HCT116 (cell line): ENCODE measurements at regions not wholly inside any gene's neighbourhood (a gene's known extent, or its start where the extent isn't known, plus 50 kb on each side); places are given as distances from the start of the nearest gene placed in this dataset.

Experiments used
- EGR1 ChIP-seq: IDR thresholded peaks from 2 replicates; pipeline ENCODE4 v1.6.1; 2012; ENCODE audit warnings: low read depth
- EZH2 ChIP-seq: fragments of 200-600 bp; sonication (generic); IDR thresholded peaks from 2 replicates; pipeline ENCODE4 v1.6.1; 2017; ENCODE audit warnings: antibody characterized with exemption, mixed run types
- EZH2phosphoT487 ChIP-seq: fragments of 200-600 bp; IDR thresholded peaks from 2 replicates; pipeline ENCODE4 v1.6.1; 2018; ENCODE audit warnings: antibody characterized with exemption, borderline replicate concordance
- RAD21 ChIP-seq: IDR thresholded peaks from 2 replicates; pipeline ENCODE4 v1.6.1; 2012; ENCODE audit warnings: low read depth, mild to moderate bottlenecking
- SIN3A ChIP-seq: IDR thresholded peaks from 2 replicates; pipeline ENCODE4 v1.6.1; 2012; ENCODE audit warnings: low read depth
- SP1 ChIP-seq: IDR thresholded peaks from 2 replicates; pipeline ENCODE4 v1.6.1; 2012; ENCODE audit warnings: low read depth
- TCF7L2 ChIP-seq: IDR thresholded peaks from 2 replicates; pipeline ENCODE4 v1.7.0; 2011; ENCODE audit warnings: borderline replicate concordance, inconsistent platforms; ENCODE audit not compliant: insufficient read depth, insufficient read length; ENCODE audit errors: extremely low read depth
- TF ChIP-seq, protein P1 (sequence below), 3 experiments: fragments of 200-600 bp in 1 of 3; sonication (generic) in 1 of 3; IDR thresholded peaks in 2 of 3; conservative IDR thresholded peaks in 1 of 3; 2 replicates each; pipeline ENCODE4 v1.5.1; 2012 to 2017; ENCODE audit warnings: low read depth in 2 of 3, low read length in 2 of 3, antibody characterized with exemption in 1 of 3, borderline replicate concordance in 1 of 3, control low read depth in 1 of 3, mild to moderate bottlenecking in 1 of 3, mixed read lengths in 1 of 3, mixed run types in 1 of 3, moderate library complexity in 1 of 3; ENCODE audit not compliant: insufficient read depth in 1 of 3

DNA sequence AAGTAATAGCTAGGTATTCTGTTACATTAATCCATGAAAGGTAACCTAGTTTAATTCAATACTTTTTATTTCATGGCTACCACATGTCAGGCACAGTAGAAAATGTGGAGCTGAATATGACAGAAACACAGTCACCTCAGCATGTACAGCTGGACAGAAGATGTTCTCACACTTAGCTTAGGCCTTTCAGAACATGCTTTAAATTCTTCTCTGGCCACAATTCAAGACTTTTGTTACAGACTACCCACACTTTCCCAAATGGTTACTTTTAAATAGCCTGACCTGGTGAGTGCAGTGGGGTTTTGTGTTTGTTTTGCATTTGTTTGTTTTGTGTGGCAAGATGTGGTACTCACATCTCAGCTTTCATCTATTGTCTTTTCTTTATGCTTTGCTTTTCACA is 1079.5 kb downstream of the IGSF11 start:
- TF ChIP-seq EZH2phosphoT487 (no peak), SIN3A (no peak), RAD21 (no peak), SP1 (no peak), EGR1 (no peak), EZH2 (no peak), TCF7L2 (no peak)
- TF ChIP-seq, protein P1, sequence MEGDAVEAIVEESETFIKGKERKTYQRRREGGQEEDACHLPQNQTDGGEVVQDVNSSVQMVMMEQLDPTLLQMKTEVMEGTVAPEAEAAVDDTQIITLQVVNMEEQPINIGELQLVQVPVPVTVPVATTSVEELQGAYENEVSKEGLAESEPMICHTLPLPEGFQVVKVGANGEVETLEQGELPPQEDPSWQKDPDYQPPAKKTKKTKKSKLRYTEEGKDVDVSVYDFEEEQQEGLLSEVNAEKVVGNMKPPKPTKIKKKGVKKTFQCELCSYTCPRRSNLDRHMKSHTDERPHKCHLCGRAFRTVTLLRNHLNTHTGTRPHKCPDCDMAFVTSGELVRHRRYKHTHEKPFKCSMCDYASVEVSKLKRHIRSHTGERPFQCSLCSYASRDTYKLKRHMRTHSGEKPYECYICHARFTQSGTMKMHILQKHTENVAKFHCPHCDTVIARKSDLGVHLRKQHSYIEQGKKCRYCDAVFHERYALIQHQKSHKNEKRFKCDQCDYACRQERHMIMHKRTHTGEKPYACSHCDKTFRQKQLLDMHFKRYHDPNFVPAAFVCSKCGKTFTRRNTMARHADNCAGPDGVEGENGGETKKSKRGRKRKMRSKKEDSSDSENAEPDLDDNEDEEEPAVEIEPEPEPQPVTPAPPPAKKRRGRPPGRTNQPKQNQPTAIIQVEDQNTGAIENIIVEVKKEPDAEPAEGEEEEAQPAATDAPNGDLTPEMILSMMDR (IDR thresholded peaks at IDR 0.05 in 2 of 3, conservative IDR thresholded peaks at IDR 0.05 in 1 of 3; ENCODE audit: borderline replicate concordance in 1 of 3, insufficient read depth in 1 of 3, low read depth in 2 of 3, low read length in 2 of 3), result no peak
